ENCODE measurements at regions not wholly inside any gene's neighbourhood (a gene's known extent, or its start where the extent isn't known, plus 50 kb on each side); places are given as distances from the start of the nearest gene placed in this dataset.

GRCh38 chr3:59210260-59210659 is 160.4 kb upstream of the CFAP20DC start:
- Mint-ChIP-seq H3K4me1 (ENCODE audit: low read depth) (peaks cover 8% of the 10 kb centered on the region), H3K27ac (ENCODE audit: unreplicated experiment) (no peak overlapping the region), H3K27me3 (ENCODE audit: low read depth) (no peaks in the 10 kb centered on the region), H3K36me3 (ENCODE audit: low read depth) (no peaks in the 10 kb centered on the region), H3K9me3 (ENCODE audit: low read depth) (no peaks in the 10 kb centered on the region), H3K4me3 (ENCODE audit: unreplicated experiment) (no peak overlapping the region)
- TF ChIP-seq CTCF (IDR thresholded peaks at IDR 0.05): no peak
- DNase-seq (ENCODE audit: low spot score): no peak

GRCh38 chr3:59192473-59192872 is 142.6 kb upstream of the CFAP20DC start:
- no peaks in the 10 kb centered on the region for H3K27me3 Mint-ChIP-seq (ENCODE audit: low read depth)
- H3K27ac Mint-ChIP-seq (ENCODE audit: unreplicated experiment): no peak overlapping the region
- H3K9me3 Mint-ChIP-seq (ENCODE audit: low read depth): peaks cover 3% of the 10 kb centered on the region
- TF ChIP-seq CTCF (IDR thresholded peaks at IDR 0.05): no peak
- H3K4me1 Mint-ChIP-seq (ENCODE audit: low read depth): peaks cover 9% of the 10 kb centered on the region
- no peak overlapping the region for H3K4me3 Mint-ChIP-seq (ENCODE audit: unreplicated experiment)
- H3K36me3 Mint-ChIP-seq (ENCODE audit: low read depth): no peaks in the 10 kb centered on the region
- DNase-seq (ENCODE audit: low spot score): no peak

GRCh38 chr3:59191651-59192050 is 141.8 kb upstream of the CFAP20DC start:
- no peaks in the 10 kb centered on the region for H3K27me3 Mint-ChIP-seq (ENCODE audit: low read depth)
- TF ChIP-seq CTCF (IDR thresholded peaks at IDR 0.05): no peak
- peaks cover 3% of the 10 kb centered on the region for H3K9me3 Mint-ChIP-seq (ENCODE audit: low read depth)
- DNase-seq (ENCODE audit: low spot score): no peak
- no peak overlapping the region for H3K4me3 Mint-ChIP-seq (ENCODE audit: unreplicated experiment)
- no peaks in the 10 kb centered on the region for H3K36me3 Mint-ChIP-seq (ENCODE audit: low read depth)
- peaks cover 9% of the 10 kb centered on the region for H3K4me1 Mint-ChIP-seq (ENCODE audit: low read depth)
- no peak overlapping the region for H3K27ac Mint-ChIP-seq (ENCODE audit: unreplicated experiment)

- no peaks in the 10 kb centered on the region for H3K36me3 Mint-ChIP-seq (ENCODE audit: low read depth)
- no peaks in the 10 kb centered on the region for H3K9me3 Mint-ChIP-seq (ENCODE audit: low read depth)
- peak overlapping the region; percentile 41 for H3K27ac Mint-ChIP-seq (ENCODE audit: unreplicated experiment)
- peaks cover 9% of the 10 kb centered on the region for H3K4me1 Mint-ChIP-seq (ENCODE audit: low read depth)
- DNase-seq (ENCODE audit: low spot score): no peak
- H3K4me3 Mint-ChIP-seq (ENCODE audit: unreplicated experiment): no peak overlapping the region
- no peak for TF ChIP-seq CTCF (IDR thresholded peaks at IDR 0.05)
- H3K27me3 Mint-ChIP-seq (ENCODE audit: low read depth): no peaks in the 10 kb centered on the region
Measured at GRCh38 chr3:59189939-59190338, 140.1 kb upstream of the CFAP20DC start.

- DNase-seq (ENCODE audit: low spot score): no peak
- H3K36me3 Mint-ChIP-seq (ENCODE audit: low read depth): no peaks in the 10 kb centered on the region
- H3K27me3 Mint-ChIP-seq (ENCODE audit: low read depth): no peaks in the 10 kb centered on the region
- peaks cover 9% of the 10 kb centered on the region for H3K4me1 Mint-ChIP-seq (ENCODE audit: low read depth)
- TF ChIP-seq CTCF (IDR thresholded peaks at IDR 0.05): no peak
- H3K9me3 Mint-ChIP-seq (ENCODE audit: low read depth): no peaks in the 10 kb centered on the region
- H3K4me3 Mint-ChIP-seq (ENCODE audit: unreplicated experiment): no peak overlapping the region
- H3K27ac Mint-ChIP-seq (ENCODE audit: unreplicated experiment): peak overlapping the region; percentile 41
Measured at GRCh38 chr3:59189526-59189925, 139.7 kb upstream of the CFAP20DC start.
